ENCODE measurements at regions not wholly inside any gene's neighbourhood (a gene's known extent, or its start where the extent isn't known, plus 50 kb on each side); places are given as distances from the start of the nearest gene placed in this dataset.

GRCh38 chr5:147162740-147163139, 72.1 kb upstream of the STK32A start:
- no peak for FAIRE-seq
- no peak for DNase-seq (ENCODE audit: low spot score)

DNA sequence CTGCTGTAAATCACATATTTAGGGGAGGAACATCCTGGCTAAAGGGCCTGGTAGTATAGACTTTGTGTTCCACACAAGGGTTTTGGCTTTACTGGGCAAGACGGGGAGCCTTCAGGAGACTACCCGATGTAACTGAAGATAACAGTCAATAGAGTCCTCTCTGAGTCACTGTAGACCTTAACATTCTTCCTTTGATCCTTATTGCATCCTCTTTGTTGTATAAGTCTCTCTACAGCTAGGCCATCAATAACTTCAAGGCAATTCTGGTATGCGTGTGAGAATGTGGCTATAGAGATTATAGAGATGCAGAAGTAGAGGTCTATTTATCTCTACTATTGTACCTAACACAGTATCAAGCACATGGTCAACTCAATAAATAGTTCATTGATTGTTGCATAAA, 67.3 kb upstream of the STK32A start:
- FAIRE-seq (no peak), DNase-seq (ENCODE audit: low spot score) (no peak)

DNA sequence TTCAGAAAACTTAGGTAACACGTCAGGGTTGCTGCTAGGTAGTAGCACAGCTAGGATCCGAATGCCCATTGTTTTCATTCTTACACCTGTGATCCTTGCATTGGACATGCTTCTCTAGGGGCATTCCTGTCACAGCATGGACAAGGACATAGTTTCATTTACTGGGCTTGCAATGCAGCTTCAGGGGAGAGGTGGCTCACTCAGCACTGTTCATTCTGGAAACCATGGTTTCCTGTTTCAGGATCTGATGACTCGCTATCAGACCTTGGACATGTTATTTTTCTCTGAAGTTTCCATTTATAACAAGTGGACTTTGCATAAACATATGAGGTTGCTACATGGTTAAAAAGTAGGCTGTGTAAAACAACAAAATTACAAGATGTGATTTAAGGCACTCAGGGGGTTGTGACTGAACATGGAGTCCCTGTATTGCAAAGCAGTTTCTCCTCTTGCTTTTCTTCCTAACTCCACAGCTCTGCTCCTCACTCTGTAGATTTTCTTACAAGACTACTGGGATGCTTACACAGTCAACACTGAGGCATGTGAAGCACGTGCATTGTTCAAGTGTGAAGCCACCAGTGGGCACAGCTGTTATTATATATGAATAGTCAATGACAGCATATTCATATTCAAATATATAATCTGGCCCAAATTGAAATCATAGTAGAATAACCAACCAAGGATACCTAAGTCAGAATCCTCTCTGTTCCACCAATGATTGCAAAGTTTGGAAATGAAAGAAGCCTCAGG, 66.1 kb upstream of the STK32A start:
- FAIRE-seq (no peak), DNase-seq (ENCODE audit: low spot score) (no peak)

DNA sequence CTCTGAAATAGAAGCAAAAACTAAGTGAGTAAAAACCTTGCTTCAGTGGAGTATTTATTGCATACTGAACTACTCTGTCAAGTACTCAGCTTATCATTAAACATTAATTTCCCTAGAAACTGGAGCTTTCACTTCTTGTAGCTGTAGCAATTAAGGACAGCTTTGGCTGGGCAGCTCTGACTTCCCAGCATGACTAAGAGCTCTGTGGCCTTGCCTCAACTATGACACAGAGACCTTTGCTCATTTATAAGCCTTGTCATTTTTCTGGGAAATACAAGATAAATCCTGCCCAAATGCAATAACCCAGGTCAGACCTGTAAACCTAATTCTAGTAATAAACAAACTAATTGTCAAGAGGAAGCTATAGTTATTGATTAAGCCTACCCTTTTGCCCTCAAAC, 65.4 kb upstream of the STK32A start:
- no peak for DNase-seq (ENCODE audit: low spot score)
- no peak for FAIRE-seq

- no peak for FAIRE-seq
- no peak for DNase-seq (ENCODE audit: low spot score)
These were observed 64.9 kb upstream of the STK32A start for GRCh38 chr5:147169901-147170300.

DNA sequence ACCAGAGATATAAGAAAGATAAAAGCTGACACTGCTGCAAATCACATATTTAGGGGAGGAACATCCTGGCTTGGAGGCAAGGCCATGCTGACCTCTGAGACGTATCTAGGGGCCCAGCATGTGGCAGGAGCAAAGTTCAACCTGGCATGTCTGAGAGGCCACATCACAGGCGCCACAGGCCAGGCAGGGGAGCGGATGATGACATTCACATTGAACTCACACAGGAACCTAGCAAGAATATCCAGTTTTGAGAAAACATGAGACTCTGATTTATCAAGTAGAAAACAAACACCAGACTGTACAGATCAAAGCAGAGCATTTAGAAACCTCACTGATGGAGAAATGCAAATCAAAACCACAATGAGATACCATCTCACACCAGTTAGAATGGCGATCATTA, 64.2 kb upstream of the STK32A start:
- DNase-seq (ENCODE audit: low spot score) (no peak), FAIRE-seq (no peak)

DNA sequence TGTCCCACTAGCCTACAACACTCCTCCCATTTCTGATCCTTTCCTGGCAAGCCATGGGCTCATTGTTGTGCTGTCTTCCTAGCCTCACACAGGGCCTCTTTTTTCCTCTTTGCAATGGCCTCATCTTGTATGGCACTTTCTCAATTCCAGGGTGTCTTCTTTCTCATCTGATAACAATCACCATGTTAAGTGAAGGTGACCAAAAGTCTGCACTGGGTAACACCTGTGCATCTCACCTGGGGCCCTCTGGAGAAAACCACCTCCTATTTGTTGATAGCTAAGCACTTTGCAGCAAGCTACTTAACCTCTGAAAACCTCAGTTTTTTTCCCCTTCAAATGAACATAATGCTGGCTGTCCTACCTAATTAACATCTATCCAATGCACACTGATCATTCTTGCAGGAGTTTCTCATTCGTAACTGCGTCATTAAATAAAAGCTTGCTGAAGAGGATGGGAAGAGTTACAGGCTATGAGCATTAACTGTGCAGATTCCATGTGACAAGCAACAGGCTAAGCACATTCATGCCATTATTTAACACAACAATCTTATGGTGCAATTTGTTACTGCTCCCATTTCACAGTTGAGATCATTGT, 60.1 kb upstream of the STK32A start:
- FAIRE-seq (no peak), DNase-seq (ENCODE audit: low spot score) (no peak)

DNA sequence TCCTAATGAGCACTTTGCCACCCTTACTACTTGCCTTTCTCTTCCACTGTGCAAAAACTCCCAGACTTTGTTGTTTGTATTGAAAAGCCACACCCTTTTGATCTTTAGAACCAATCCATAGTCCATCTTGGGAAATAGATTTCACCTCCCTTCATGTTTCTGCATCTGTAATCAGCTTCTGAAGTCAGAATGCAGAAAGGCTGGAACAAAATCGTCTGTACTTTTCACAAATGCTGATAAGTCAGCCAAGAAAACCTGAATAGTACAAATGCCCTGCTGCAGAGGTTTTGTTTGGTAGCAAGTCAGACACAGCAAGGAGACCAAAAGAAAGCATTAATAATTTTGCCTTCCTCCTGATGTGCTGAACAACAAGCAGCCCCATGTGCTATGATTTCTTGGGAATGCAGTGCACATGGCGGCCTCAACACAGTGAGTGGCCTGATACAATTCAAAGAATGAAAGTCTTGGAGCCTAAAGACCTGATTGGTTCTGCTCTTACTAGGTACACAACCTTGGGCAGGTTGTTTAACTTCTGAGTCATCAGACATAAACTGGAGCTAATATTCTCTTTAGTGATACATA, 59.2 kb upstream of the STK32A start:
- no peak for DNase-seq (ENCODE audit: low spot score)
- no peak for FAIRE-seq

DNA sequence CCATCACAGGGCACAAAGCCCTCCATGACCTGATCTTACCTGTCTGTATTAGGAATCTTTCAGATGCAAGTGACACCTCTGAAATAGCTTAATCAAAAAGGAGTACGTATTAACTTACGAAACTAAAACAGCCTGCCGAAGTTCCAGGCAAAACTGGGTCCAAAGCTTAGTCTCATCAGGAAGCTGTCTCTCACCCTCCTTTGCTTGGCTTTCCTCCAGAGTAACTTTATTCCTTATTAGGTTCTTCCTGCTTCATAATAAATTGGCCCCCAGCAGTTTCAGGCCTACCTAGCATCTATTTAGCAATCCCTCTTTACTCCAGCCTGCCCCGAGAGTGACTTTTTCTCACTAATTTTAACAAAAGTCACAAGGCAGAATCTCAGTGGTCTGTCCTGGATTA, 58.4 kb upstream of the STK32A start:
- FAIRE-seq = no peak
- DNase-seq (ENCODE audit: low spot score) = no peak

- FAIRE-seq (no peak), DNase-seq (ENCODE audit: low spot score) (peak; percentile 59)
These were observed 57.5 kb upstream of the STK32A start for GRCh38 chr5:147177125-147177840.

DNA sequence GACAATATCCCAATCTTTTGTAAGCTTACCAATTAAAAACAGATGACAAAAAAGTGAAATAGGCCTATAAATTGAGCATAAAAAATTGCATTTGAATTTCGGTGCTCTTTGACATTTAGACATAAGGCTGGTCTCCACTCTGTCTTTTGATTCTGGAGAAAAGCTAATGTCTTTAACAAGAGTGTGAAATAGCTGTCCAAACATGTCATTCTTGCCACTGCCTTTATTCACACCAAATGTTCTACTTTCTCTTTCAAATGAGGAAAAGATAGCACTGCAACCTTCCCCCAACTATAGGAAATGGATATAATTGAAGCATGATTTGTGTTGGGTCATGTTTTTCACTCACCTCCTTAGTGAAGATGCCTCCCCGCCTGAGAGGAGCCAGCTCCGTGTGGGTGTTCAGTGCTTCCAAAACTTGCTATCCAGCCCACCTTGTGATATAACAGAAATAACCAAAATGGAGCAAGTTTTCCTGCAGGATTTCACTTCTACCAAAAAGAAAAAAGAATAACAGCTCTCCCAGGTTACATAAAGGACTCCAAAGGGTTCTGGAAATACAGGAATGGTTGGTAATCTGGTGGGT, 55.2 kb upstream of the STK32A start:
- DNase-seq (ENCODE audit: low spot score) = no peak
- no peak for FAIRE-seq

- DNase-seq (ENCODE audit: low spot score) (no peak), FAIRE-seq (no peak)
These were observed 54.1 kb upstream of the STK32A start for GRCh38 chr5:147180751-147181150.

Data from urothelium cell line (cell line).